K562 (cell line): ENCODE measurements at regions not wholly inside any gene's neighbourhood (a gene's known extent, or its start where the extent isn't known, plus 50 kb on each side); places are given as distances from the start of the nearest gene placed in this dataset.

Experiments used
- DPF2 ChIP-seq: fragments of 450-650 bp; IDR thresholded peaks from 2 replicates; pipeline ENCODE4 v1.6.1; 2016
- EZH2 ChIP-seq: IDR thresholded peaks from 2 replicates; pipeline ENCODE4 v1.6.1; 2012; ENCODE audit warnings: low read depth, mild to moderate bottlenecking, inconsistent platforms, low read length, borderline replicate concordance
- GABPB2 ChIP-seq: fragments of 250-450 bp; sonication (Bioruptor Pico); conservative IDR thresholded peaks from 2 replicates; pipeline ENCODE4 v1.5.1; 2021; ENCODE audit warnings: mild to moderate bottlenecking
- KLF16 ChIP-seq: IDR thresholded peaks from 2 replicates; pipeline ENCODE4 v1.6.1; 2016; ENCODE audit warnings: antibody characterized with exemption
- NEUROD1 ChIP-seq: fragments of 150-350 bp; IDR thresholded peaks from 2 replicates; pipeline ENCODE4 v1.6.1; 2014; ENCODE audit warnings: borderline replicate concordance, low read length, low read depth; ENCODE audit not compliant: partially characterized antibody
- POLR2G ChIP-seq: fragments of 200-400 bp; formaldehyde crosslinking; IDR thresholded peaks from 2 replicates; pipeline ENCODE4 v1.6.1; 2017; ENCODE audit warnings: low read depth, mild to moderate bottlenecking, antibody characterized with exemption, low read length, moderate library complexity
- PRPF4 ChIP-seq: fragments of 200-400 bp; formaldehyde crosslinking; IDR thresholded peaks from one replicate; pipeline ENCODE4 v1.6.1; 2017; ENCODE audit warnings: low read length, low read depth, mild to moderate bottlenecking; ENCODE audit not compliant: insufficient read depth, poor library complexity, severe bottlenecking
- PURB ChIP-seq: sonication (generic); formaldehyde crosslinking; IDR thresholded peaks from 2 replicates; pipeline ENCODE4 v1.9.0; 2021; ENCODE audit warnings: low read depth, mild to moderate bottlenecking, missing genetic modification reagents
- RB1 ChIP-seq: fragments of 450-650 bp; IDR thresholded peaks from 2 replicates; pipeline ENCODE4 v1.6.1; 2017; ENCODE audit warnings: low read depth, mild to moderate bottlenecking
- RFX7 ChIP-seq: fragments of 250-450 bp; sonication (Bioruptor Pico); IDR thresholded peaks from 2 replicates; pipeline ENCODE4 v1.5.1; 2021; ENCODE audit warnings: mild to moderate bottlenecking
- STAG1 ChIP-seq: sonication (generic); formaldehyde crosslinking; IDR thresholded peaks from 2 replicates; pipeline ENCODE4 v1.5.0; 2020; ENCODE audit warnings: missing genetic modification reagents, borderline replicate concordance
- ZNF586 ChIP-seq: fragments of 450-650 bp; formaldehyde crosslinking; conservative IDR thresholded peaks from 2 replicates; pipeline ENCODE4 v1.4.0; 2020; ENCODE audit warnings: mild to moderate bottlenecking, moderate library complexity
- ZNF695 ChIP-seq: fragments of 450-650 bp; formaldehyde crosslinking; IDR thresholded peaks from 2 replicates; pipeline ENCODE4 v1.4.0; 2020; ENCODE audit warnings: mild to moderate bottlenecking, moderate library complexity
- ZSCAN32 ChIP-seq: fragments of 450-650 bp; formaldehyde crosslinking; IDR thresholded peaks from 2 replicates; pipeline ENCODE4 v1.4.0; 2020; ENCODE audit warnings: mild to moderate bottlenecking, moderate library complexity
- TF ChIP-seq, protein P1 (sequence below): fragments of 200-600 bp; sonication (generic); IDR thresholded peaks from one replicate; pipeline ENCODE4 v1.6.1; 2012; ENCODE audit warnings: mild to moderate bottlenecking, low read depth, low read length, inconsistent platforms
- TF ChIP-seq, protein P2 (sequence below): fragments of 250-450 bp; sonication (Bioruptor Pico); IDR thresholded peaks from 2 replicates; pipeline ENCODE4 v1.5.0; 2021

DNA sequence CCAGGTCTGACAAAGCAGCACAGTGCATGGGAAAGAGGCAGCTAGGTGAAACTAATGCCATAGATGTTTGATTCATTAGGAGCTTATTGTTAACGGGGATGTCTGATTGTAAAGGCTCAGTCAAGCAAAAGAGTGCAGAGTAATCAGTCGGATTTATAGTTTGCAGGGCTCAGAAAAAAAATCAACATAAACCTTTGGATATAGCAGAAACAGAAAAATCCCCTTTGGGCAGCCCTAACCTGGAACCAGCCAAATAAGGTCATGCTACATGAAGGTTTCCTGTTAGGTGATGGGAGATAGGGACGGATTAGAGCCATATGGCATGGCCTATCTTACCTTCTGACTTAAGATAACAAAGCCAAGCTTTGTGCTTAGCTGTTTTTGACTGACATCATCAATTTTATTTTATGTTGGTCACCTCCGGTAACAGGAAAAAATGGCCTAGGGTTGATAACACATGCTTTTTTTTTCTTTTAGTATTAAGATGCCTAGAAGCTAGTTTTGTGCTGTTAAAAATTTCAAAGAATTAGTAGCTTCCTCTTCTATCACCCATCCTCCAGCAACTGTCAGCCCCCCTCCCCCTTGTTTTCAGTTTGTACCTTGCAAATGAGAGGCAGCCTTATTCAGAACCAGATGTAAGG lies 60.7 kb upstream of the ZEB2 start (continued):
- TF ChIP-seq, protein P1, sequence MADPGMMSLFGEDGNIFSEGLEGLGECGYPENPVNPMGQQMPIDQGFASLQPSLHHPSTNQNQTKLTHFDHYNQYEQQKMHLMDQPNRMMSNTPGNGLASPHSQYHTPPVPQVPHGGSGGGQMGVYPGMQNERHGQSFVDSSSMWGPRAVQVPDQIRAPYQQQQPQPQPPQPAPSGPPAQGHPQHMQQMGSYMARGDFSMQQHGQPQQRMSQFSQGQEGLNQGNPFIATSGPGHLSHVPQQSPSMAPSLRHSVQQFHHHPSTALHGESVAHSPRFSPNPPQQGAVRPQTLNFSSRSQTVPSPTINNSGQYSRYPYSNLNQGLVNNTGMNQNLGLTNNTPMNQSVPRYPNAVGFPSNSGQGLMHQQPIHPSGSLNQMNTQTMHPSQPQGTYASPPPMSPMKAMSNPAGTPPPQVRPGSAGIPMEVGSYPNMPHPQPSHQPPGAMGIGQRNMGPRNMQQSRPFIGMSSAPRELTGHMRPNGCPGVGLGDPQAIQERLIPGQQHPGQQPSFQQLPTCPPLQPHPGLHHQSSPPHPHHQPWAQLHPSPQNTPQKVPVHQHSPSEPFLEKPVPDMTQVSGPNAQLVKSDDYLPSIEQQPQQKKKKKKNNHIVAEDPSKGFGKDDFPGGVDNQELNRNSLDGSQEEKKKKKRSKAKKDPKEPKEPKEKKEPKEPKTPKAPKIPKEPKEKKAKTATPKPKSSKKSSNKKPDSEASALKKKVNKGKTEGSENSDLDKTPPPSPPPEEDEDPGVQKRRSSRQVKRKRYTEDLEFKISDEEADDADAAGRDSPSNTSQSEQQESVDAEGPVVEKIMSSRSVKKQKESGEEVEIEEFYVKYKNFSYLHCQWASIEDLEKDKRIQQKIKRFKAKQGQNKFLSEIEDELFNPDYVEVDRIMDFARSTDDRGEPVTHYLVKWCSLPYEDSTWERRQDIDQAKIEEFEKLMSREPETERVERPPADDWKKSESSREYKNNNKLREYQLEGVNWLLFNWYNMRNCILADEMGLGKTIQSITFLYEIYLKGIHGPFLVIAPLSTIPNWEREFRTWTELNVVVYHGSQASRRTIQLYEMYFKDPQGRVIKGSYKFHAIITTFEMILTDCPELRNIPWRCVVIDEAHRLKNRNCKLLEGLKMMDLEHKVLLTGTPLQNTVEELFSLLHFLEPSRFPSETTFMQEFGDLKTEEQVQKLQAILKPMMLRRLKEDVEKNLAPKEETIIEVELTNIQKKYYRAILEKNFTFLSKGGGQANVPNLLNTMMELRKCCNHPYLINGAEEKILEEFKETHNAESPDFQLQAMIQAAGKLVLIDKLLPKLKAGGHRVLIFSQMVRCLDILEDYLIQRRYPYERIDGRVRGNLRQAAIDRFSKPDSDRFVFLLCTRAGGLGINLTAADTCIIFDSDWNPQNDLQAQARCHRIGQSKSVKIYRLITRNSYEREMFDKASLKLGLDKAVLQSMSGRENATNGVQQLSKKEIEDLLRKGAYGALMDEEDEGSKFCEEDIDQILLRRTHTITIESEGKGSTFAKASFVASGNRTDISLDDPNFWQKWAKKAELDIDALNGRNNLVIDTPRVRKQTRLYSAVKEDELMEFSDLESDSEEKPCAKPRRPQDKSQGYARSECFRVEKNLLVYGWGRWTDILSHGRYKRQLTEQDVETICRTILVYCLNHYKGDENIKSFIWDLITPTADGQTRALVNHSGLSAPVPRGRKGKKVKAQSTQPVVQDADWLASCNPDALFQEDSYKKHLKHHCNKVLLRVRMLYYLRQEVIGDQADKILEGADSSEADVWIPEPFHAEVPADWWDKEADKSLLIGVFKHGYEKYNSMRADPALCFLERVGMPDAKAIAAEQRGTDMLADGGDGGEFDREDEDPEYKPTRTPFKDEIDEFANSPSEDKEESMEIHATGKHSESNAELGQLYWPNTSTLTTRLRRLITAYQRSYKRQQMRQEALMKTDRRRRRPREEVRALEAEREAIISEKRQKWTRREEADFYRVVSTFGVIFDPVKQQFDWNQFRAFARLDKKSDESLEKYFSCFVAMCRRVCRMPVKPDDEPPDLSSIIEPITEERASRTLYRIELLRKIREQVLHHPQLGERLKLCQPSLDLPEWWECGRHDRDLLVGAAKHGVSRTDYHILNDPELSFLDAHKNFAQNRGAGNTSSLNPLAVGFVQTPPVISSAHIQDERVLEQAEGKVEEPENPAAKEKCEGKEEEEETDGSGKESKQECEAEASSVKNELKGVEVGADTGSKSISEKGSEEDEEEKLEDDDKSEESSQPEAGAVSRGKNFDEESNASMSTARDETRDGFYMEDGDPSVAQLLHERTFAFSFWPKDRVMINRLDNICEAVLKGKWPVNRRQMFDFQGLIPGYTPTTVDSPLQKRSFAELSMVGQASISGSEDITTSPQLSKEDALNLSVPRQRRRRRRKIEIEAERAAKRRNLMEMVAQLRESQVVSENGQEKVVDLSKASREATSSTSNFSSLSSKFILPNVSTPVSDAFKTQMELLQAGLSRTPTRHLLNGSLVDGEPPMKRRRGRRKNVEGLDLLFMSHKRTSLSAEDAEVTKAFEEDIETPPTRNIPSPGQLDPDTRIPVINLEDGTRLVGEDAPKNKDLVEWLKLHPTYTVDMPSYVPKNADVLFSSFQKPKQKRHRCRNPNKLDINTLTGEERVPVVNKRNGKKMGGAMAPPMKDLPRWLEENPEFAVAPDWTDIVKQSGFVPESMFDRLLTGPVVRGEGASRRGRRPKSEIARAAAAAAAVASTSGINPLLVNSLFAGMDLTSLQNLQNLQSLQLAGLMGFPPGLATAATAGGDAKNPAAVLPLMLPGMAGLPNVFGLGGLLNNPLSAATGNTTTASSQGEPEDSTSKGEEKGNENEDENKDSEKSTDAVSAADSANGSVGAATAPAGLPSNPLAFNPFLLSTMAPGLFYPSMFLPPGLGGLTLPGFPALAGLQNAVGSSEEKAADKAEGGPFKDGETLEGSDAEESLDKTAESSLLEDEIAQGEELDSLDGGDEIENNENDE, result no peak
- no peak for TF ChIP-seq EZH2
- TF ChIP-seq, protein P2, sequence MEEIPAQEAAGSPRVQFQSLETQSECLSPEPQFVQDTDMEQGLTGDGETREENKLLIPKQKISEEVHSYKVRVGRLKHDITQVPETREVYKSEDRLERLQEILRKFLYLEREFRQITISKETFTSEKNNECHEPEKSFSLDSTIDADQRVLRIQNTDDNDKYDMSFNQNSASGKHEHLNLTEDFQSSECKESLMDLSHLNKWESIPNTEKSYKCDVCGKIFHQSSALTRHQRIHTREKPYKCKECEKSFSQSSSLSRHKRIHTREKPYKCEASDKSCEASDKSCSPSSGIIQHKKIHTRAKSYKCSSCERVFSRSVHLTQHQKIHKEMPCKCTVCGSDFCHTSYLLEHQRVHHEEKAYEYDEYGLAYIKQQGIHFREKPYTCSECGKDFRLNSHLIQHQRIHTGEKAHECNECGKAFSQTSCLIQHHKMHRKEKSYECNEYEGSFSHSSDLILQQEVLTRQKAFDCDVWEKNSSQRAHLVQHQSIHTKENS (CRISPR knock-in tag), result no peak
- TF ChIP-seq KLF16, result peak; percentile 74; the same call in 1 of the 2 replicates
- no peak for TF ChIP-seq STAG1 (CRISPR knock-in tag)
- TF ChIP-seq POLR2G, result no peak
- no peak for TF ChIP-seq RB1
- TF ChIP-seq PURB, result no peak
- no peak for TF ChIP-seq ZNF695 (CRISPR knock-in tag)
- no peak for TF ChIP-seq ZSCAN32 (CRISPR knock-in tag)
- TF ChIP-seq GABPB2 (CRISPR knock-in tag), result no peak
- peak; percentile 94 for TF ChIP-seq DPF2
- no peak for TF ChIP-seq RFX7 (CRISPR knock-in tag)
- TF ChIP-seq NEUROD1, result peak; percentile 76
- TF ChIP-seq PRPF4, result no peak
- no peak for TF ChIP-seq ZNF586 (CRISPR knock-in tag)
